LHCN-M2 (cell line): ENCODE measurements at regions not wholly inside any gene's neighbourhood (a gene's known extent, or its start where the extent isn't known, plus 50 kb on each side); places are given as distances from the start of the nearest gene placed in this dataset.
"Not testable (repeated sequence)": the region's sequence is repeated elsewhere in the genome, so short reads cannot be mapped to it uniquely, and the experiment has no call there.

Experiments
- DNase-seq: peaks from one replicate; pipeline ENCODE4 v3.0.0-alpha.2; 2012; ENCODE audit warnings: low read depth

DNA sequence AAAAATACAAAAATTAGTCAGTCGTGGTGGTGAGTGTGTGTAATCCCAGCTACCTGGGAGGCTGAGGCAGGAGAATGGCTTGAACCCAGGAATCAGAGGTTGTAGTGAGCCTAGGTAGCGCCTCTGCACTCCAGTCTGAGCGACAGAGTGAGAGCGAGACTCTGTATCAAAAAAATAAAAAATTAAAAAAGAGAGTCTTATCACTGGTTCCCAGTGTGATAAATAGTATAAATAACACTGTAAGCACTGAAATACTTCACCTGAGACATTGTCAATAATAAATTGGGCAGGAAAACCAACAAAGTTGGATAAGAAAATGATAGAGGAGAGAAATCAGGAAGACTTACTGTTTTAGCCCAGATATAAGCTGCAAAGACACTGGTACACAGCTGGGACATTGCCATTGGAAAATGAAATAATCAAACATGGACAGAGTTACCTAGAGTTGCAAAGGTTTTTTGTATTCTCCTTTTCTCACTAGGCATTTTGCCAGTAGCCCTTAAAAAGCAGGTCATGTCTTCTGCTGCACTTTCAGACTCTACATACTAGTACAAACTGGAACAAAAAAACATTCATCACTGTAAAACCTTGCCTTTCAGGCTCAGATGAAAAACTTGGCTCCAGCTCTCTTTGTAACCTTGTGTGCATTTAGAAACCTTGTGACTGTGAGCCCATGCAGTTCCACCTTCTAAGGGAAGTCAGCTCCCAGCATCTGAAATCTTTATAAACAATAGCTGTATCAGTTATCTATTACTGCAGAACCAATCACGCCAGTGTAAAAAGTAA, 55.0 kb upstream of the PPP1R2C start:
- no peak for DNase-seq

GRCh38 chrX:42833550-42833940, 55.6 kb upstream of the PPP1R2C start:
- DNase-seq = not testable (repeated sequence)

DNA sequence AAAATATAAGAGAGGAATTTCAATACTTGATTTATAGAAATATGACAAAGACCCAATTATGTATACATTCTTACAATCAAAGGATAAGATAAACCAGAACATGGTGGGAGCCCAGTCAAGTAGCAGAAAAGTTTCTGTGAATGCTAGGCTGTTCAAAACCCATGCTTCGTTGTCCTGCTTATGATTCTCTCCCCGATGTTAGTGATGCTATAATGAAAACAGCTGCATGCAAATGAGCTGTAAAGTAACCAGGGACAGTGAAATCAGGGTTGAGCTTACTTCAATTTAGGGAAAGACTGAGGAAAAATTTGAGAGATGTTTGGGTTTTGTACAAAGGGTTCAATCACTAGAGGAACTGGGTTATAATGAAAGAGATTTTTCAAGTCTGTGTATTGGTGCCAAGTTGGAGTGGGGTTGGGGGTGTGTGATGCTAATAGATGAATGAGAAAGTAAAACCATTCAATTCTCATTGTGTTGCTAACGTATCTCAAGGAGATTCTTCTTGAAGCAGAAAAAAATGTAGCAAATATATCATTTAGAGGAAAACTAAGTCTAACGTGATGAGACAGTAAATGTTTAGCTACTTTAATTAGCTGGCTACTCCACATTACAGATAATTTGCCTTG, 59.3 kb upstream of the PPP1R2C start:
- DNase-seq = no peak

GRCh38 chrX:42837747-42838146, 59.8 kb upstream of the PPP1R2C start:
- no peak for DNase-seq

- no peak for DNase-seq
Observed at GRCh38 chrX:42839632-42840031, 61.7 kb upstream of the PPP1R2C start.

- no peak for DNase-seq
Observed at GRCh38 chrX:42846741-42847140, 68.8 kb upstream of the PPP1R2C start.

- no peak for DNase-seq
Observed at GRCh38 chrX:42855259-42855658, 77.3 kb upstream of the PPP1R2C start.

GRCh38 chrX:42857766-42858165, 79.8 kb upstream of the PPP1R2C start:
- no peak for DNase-seq

- no peak for DNase-seq
Observed at GRCh38 chrX:42869011-42869410, 91.0 kb upstream of the PPP1R2C start.

DNA sequence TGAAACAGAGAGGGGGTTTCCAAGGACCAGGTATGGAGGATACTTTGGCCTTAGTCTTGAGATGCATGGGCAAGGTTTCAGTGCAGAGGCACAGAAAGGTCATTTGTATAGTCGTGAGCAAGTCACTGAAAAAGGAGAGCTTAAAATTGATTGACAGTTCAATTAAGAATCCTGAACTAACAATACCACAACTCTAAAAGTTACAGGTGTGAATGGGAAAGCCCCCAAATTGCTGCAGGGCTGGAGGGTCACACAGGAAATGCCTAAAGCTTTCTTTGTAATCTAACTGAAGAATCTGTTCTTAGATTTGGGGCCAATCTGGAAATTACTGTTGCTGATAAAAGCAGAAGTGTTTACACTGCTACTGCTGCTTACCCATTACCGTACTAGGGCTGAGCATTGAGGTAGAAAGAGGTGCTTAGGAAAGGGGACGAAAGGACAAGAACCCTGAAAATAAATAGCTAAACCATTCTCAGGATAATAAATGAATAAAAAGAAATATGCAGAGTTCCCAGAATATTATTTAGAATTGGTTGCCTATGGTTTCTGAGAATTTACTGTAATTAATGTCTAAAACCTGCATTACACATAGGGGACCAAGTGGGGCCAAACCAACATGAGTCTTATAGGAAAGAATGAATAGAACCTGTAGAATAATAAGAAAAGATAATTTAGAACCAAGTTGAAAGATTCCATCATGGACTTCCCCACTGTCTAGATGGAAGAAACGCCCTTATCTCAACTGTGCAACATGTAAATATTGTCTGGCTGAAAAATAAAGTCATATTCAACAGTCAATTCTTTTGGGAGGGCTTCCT, 91.9 kb upstream of the PPP1R2C start:
- DNase-seq = no peak

DNA sequence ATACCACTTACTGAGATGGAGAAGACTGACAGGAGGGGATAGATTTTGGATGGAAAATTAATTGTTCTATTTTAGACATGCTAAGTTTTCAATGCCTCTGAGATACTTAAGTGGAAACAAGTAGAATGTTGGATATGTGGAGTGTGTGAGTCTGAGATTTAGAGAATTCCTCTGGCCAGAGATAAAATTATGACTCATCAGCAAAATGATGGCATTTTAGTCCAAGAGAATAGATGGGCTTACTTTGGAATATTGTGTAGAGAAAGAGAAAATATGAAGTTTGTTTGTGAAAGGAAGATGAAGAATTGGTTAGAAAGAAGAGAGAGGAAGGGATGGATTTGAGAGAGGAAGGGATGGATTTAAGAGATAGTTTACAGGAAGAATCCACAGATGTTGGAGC, 108.6 kb upstream of the PPP1R2C start:
- DNase-seq = no peak

GRCh38 chrX:42900947-42901346, 123.0 kb upstream of the PPP1R2C start:
- no peak for DNase-seq

- DNase-seq = no peak
Observed at GRCh38 chrX:42902513-42902912, 124.5 kb upstream of the PPP1R2C start.

GRCh38 chrX:42920752-42921151, 142.8 kb upstream of the PPP1R2C start:
- DNase-seq = no peak

GRCh38 chrX:42930071-42930470, 152.1 kb upstream of the PPP1R2C start:
- DNase-seq = peak; percentile 6

DNA sequence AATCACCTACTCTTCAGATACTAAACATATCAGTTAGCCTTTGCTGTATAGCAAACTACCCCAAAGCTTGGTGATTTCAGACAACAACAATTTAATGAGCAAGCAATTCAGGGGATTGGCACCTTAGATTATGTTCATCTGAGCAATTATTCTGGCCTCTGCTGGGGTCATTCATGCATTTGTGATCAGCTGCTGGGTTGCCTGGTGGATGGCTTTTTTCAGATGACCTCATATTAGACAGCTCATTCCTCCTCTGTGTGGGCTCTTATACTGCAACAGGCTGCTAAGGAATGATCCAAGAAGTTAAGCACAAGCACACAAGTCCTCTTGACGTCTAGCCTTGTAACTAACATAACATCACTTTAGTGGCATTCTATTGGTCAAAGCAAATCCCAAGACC, 153.0 kb upstream of the PPP1R2C start:
- DNase-seq = peak; percentile 4

DNA sequence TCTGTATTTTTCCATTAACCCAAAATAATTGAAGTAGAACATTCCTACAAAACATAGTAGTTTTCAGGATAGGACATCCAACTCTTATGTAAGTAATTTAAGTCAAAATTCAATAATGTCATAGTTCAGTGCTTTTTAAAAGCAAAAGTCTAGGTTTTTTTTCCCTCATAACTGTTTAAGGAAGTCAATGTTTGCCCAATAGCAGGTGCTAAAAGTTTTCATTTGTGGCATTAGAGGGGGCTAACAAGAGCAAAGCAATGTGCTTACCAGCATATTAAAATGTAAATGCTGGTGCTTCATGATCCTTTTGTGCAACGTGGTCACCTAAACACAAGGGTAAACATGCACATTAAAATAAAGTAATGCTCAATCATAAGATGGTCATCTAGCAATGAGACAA, 155.2 kb upstream of the PPP1R2C start:
- no peak for DNase-seq

GRCh38 chrX:42934020-42934726, 156.2 kb upstream of the PPP1R2C start:
- peak; percentile 3 for DNase-seq

DNA sequence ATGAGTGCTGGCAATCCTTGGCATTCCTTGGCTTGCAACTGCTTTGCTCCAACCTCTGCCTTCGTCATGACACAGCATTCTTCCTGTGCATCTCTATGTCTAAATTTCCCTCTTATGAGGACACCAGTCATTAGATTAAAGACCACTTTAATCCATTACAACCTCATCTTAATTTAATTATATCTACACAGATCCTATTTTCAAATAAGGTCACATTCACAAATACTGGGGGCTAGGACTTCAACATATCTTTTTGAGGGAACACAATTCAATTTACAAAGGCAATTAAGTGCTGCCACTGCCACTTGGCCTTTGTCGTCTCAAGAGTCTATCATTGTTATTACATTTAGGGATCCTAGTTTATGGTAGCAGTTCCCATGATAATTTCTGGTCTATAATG, 163.7 kb upstream of the PPP1R2C start:
- no peak for DNase-seq

DNA sequence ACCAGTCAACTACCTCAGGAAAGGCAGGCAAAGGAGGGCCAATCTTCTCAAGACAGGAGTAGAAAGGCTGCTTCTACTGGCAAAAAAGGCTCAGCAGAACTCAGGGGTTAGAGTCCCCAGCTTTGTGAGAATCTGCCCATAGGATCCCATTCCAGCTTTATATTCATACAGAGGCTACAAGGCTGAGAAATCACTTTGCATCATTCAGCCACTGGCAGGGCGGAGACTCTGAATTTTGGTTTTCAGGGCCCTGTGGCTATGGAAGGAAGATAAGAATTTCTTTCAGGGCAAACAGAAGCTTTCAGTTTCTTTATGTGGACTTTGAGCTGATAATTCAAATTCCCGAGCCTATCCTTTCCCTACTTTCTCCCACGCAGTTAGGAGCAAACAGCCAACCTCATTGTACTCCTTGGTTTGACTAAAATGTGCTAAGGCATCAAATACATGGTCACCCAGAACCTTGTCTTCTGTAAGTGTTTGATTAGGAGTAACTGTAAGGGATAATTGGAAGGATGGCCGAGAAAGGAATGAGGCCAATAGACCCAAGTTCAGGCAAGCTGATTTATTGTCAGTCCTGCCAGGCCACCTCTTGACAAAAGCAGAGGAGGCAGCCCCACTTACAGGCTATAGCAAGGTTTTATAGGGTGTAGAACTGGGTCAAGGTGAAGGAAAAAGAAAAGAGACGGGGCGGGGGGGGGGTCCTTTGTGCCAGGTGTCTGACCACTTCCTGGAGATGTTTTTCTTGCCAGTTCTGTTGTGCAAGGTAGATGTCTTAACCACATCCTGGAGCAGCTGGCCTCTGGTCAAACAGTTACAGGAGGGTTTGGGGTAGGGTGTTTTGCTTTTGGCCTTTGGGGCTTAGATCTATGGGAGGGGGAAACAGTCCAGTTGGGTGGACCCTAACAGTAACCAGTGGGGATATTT, 165.3 kb upstream of the PPP1R2C start:
- no peak for DNase-seq
